ENCODE measurements at regions not wholly inside any gene's neighbourhood (a gene's known extent, or its start where the extent isn't known, plus 50 kb on each side); places are given as distances from the start of the nearest gene placed in this dataset.

- DNase-seq: no peak
- no peak for TF ChIP-seq CTCF (IDR thresholded peaks at IDR 0.05; ENCODE audit: unreplicated experiment)
- no peaks in the 10 kb centered on the region for H3K36me3 Mint-ChIP-seq (ENCODE audit: insufficient read depth, unreplicated experiment)
- BruUV-seq (replicated peaks): no TSS peak
- H3K4me1 Mint-ChIP-seq (ENCODE audit: low read depth, unreplicated experiment): no peaks in the 10 kb centered on the region
- H3K9me3 Mint-ChIP-seq (ENCODE audit: low read depth, unreplicated experiment): no peaks in the 10 kb centered on the region
- no peak overlapping the region for H3K27ac Mint-ChIP-seq (ENCODE audit: unreplicated experiment)
- H3K27me3 Mint-ChIP-seq (ENCODE audit: unreplicated experiment): no peaks in the 10 kb centered on the region
- H3K4me3 Mint-ChIP-seq (ENCODE audit: low read depth, unreplicated experiment): no peak overlapping the region
- intact Hi-C loops (cut with micrococcal nuclease; ENCODE audit: unreplicated experiment): no loop called here
- CTCF ChIA-PET: no interaction called here
Measured at GRCh38 chr6:76671751-76672150, 599.3 kb upstream of the IMPG1 start.

DNA sequence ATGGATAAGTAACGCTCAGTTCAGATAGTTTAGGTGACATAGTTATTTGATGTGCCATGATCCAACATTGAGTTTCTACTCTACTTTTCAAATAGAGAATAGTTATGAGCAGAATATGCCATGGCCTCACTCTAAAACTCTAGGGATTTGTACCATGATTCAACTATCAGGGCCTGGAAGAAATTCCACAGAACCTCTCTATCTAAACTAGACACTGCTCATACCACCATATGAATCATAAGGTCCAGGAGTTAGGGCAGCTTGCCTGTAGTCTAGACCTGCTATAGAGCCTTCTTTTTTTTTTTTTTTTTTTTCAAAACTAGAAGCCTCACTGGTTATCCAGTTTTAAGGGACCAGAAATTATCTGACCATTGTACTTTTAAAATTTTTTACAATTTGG lies 571.8 kb upstream of the IMPG1 start:
- Mint-ChIP-seq H3K36me3 (ENCODE audit: insufficient read depth, unreplicated experiment) (no peaks in the 10 kb centered on the region), H3K4me3 (ENCODE audit: low read depth, unreplicated experiment) (no peak overlapping the region), H3K27ac (ENCODE audit: unreplicated experiment) (no peak overlapping the region), H3K4me1 (ENCODE audit: low read depth, unreplicated experiment) (no peaks in the 10 kb centered on the region), H3K27me3 (ENCODE audit: unreplicated experiment) (no peaks in the 10 kb centered on the region), H3K9me3 (ENCODE audit: low read depth, unreplicated experiment) (no peaks in the 10 kb centered on the region)
- no TSS peak for BruUV-seq (replicated peaks)
- CTCF ChIA-PET: no interaction called here
- no peak for DNase-seq
- intact Hi-C loops (cut with micrococcal nuclease; ENCODE audit: unreplicated experiment): no loop called here
- no peak for TF ChIP-seq CTCF (IDR thresholded peaks at IDR 0.05; ENCODE audit: unreplicated experiment)

DNA sequence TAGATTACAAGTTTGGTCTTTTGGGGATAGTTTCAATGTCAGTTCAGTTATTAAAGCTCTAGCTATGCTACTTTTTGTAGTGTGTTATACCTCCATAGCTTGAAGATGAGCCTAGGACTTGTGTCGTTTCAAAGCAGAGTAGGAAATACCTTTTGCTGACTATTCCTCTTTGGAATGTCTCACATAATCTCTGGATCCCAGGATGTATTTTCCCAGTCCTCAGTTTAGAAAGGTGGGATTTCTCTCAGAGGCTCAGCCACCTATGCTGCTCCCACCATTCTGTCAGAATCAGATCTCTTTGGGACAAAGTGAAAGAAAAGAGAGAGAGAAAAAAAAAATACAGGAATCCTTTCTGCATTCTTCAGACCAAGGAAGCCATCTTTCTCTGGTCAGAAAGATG lies 567.5 kb upstream of the IMPG1 start:
- Mint-ChIP-seq H3K9me3 (ENCODE audit: low read depth, unreplicated experiment) (no peaks in the 10 kb centered on the region), H3K27ac (ENCODE audit: unreplicated experiment) (no peak overlapping the region), H3K36me3 (ENCODE audit: insufficient read depth, unreplicated experiment) (no peaks in the 10 kb centered on the region), H3K27me3 (ENCODE audit: unreplicated experiment) (no peaks in the 10 kb centered on the region), H3K4me1 (ENCODE audit: low read depth, unreplicated experiment) (no peaks in the 10 kb centered on the region), H3K4me3 (ENCODE audit: low read depth, unreplicated experiment) (no peak overlapping the region)
- no TSS peak for BruUV-seq (replicated peaks)
- CTCF ChIA-PET: no interaction called here
- intact Hi-C loops (cut with micrococcal nuclease; ENCODE audit: unreplicated experiment): no loop called here
- no peak for DNase-seq
- TF ChIP-seq CTCF (IDR thresholded peaks at IDR 0.05; ENCODE audit: unreplicated experiment): no peak

GRCh38 chr6:76634695-76635094 lies 562.2 kb upstream of the IMPG1 start:
- H3K36me3 Mint-ChIP-seq (ENCODE audit: insufficient read depth, unreplicated experiment): no peaks in the 10 kb centered on the region
- intact Hi-C loops (cut with micrococcal nuclease; ENCODE audit: unreplicated experiment): no loop called here
- no peaks in the 10 kb centered on the region for H3K27me3 Mint-ChIP-seq (ENCODE audit: unreplicated experiment)
- H3K4me3 Mint-ChIP-seq (ENCODE audit: low read depth, unreplicated experiment): no peak overlapping the region
- CTCF ChIA-PET: no interaction called here
- H3K9me3 Mint-ChIP-seq (ENCODE audit: low read depth, unreplicated experiment): no peaks in the 10 kb centered on the region
- BruUV-seq (replicated peaks): no TSS peak
- H3K4me1 Mint-ChIP-seq (ENCODE audit: low read depth, unreplicated experiment): no peaks in the 10 kb centered on the region
- DNase-seq: no peak
- no peak for TF ChIP-seq CTCF (IDR thresholded peaks at IDR 0.05; ENCODE audit: unreplicated experiment)
- no peak overlapping the region for H3K27ac Mint-ChIP-seq (ENCODE audit: unreplicated experiment)

DNA sequence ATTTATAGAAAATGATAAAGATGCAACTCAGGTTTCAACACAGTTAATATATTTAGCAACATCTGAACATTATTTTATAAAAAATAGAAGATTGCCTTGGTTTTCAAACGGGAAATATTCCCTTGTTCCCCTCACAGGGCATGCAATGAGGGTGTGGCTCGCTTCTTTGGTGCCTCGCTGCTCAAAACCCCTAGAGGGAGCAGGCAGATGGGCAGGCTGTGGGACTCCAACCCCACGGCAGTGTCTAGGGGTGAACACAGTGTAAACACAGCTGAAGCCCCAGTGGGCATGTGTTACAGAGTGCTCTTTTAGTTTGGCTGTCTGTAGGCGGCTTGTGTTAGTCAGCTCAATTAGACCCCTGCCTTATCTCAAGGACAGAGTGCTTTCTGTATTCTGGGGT lies 560.8 kb upstream of the IMPG1 start:
- Mint-ChIP-seq H3K36me3 (ENCODE audit: insufficient read depth, unreplicated experiment) (no peaks in the 10 kb centered on the region), H3K27me3 (ENCODE audit: unreplicated experiment) (no peaks in the 10 kb centered on the region), H3K27ac (ENCODE audit: unreplicated experiment) (no peak overlapping the region), H3K4me3 (ENCODE audit: low read depth, unreplicated experiment) (no peak overlapping the region), H3K4me1 (ENCODE audit: low read depth, unreplicated experiment) (no peaks in the 10 kb centered on the region), H3K9me3 (ENCODE audit: low read depth, unreplicated experiment) (no peaks in the 10 kb centered on the region)
- BruUV-seq (replicated peaks): no TSS peak
- CTCF ChIA-PET: no interaction called here
- intact Hi-C loops (cut with micrococcal nuclease; ENCODE audit: unreplicated experiment): no loop called here
- no peak for DNase-seq
- no peak for TF ChIP-seq CTCF (IDR thresholded peaks at IDR 0.05; ENCODE audit: unreplicated experiment)

Data from Calu3 (cell line).